ENCODE measurements at regions not wholly inside any gene's neighbourhood (a gene's known extent, or its start where the extent isn't known, plus 50 kb on each side); places are given as distances from the start of the nearest gene placed in this dataset.
A peak's percentile ranks its signal among the peaks of the same experiment; 100 is the strongest.

DNA sequence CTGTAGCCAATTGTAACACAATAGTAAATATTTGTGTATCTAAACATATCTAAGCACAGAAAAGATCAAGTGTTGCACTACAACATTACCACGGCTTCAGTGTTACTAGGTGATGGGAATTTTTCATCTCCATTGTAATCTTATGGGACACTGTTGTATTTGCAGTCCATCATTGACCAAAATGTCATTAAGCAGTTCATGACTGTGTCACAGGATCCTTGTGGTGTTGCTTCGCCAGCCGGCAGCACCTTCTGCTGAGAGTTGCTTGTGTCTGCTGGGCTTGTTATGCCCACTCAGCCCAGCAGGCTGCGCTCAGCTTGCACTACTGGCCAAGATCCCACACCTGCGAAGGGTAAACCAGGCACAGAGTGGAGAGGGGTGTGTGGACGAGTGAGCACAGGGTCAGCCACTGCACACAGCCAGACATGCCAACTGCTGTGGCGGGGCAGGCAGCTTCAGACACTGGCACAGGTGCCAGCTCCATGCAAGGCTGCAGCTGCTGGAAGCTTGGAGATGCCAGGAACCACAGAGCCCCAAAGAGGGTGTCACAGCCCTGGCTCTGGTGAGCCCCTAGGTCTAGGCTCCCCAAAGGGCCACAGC, 273.7 kb downstream of the CETN3 start:
- no peak for DNase-seq (ENCODE audit: low spot score)

DNA sequence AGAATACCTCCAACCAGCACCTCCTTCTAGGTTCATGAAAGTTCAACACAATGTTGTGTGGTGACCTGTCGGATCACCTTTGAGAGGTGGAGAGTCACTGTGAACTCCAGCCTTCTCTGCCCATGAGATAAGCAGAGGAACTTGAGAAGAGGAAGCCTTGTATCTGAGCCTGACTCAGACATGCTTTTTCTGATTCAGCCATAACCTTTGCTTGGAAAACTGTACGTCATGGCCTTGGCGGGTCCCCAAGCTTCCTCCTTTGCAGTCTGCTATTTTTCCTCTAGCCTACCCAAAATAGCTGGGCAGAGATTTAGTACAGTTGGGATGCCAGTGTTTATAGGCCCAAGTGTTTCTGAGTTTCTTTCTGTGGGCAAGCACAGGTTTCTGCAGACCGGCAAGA, 274.7 kb downstream of the CETN3 start:
- DNase-seq (ENCODE audit: low spot score): peak; percentile 89
- TF ChIP-seq, protein P1, sequence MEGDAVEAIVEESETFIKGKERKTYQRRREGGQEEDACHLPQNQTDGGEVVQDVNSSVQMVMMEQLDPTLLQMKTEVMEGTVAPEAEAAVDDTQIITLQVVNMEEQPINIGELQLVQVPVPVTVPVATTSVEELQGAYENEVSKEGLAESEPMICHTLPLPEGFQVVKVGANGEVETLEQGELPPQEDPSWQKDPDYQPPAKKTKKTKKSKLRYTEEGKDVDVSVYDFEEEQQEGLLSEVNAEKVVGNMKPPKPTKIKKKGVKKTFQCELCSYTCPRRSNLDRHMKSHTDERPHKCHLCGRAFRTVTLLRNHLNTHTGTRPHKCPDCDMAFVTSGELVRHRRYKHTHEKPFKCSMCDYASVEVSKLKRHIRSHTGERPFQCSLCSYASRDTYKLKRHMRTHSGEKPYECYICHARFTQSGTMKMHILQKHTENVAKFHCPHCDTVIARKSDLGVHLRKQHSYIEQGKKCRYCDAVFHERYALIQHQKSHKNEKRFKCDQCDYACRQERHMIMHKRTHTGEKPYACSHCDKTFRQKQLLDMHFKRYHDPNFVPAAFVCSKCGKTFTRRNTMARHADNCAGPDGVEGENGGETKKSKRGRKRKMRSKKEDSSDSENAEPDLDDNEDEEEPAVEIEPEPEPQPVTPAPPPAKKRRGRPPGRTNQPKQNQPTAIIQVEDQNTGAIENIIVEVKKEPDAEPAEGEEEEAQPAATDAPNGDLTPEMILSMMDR (IDR thresholded peaks at IDR 0.05): no peak
- Histone ChIP-seq H3K4me3 (no peak overlapping the region), H3K27ac (peak overlapping the region; percentile 74 to 84)

More for the DNA sequence above, 273.7 kb downstream of the CETN3 start:
- Histone ChIP-seq H3K27ac (peak overlapping the region; percentile 74 to 84), H3K4me3 (no peak overlapping the region)
- TF ChIP-seq, protein P1 (IDR thresholded peaks at IDR 0.05): no peak

DNA sequence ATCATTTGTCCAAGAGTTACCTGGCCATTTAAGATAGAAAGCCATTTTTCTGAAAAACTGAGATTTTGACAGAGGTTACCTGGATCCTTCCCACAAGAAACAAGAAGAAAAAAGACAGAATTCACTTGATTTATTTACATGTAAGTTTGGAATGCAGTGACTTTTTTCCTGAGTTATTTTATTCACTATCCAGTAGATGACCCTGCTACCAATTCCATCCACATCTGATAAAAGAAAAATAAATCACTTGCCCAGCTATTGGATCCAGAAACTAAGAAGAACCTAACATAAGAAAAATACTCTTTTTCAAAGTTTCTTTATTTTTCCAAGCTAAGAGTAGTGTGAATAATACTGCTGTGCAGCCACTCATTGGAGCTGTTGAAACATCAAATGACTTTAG, 275.2 kb downstream of the CETN3 start:
- no peak for DNase-seq (ENCODE audit: low spot score)
- TF ChIP-seq, protein P1 (IDR thresholded peaks at IDR 0.05): no peak
- Histone ChIP-seq H3K4me3 (no peak overlapping the region), H3K27ac (peak overlapping the region; percentile 74 to 84)

DNA sequence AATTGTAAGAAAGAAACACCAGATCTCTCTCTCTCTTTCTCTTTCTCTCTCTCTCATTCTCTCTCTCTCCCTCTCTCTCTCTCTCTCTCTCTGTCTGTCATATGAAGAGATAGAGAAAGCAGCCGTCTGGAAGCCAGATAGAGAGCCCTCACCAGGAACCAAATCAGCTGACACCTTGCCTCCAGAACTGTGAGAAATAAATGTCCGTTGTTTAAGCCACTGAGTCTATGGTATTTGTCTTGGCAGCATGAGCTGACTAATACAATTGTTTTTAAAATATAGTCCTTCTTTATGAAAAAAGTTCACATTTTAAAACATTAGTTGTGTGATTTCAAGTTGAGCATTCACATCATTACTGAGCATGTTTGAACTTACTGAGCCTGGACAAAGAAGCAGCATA, 275.6 kb downstream of the CETN3 start:
- TF ChIP-seq, protein P1 (IDR thresholded peaks at IDR 0.05): no peak
- H3K4me3 ChIP-seq: no peak overlapping the region
- peak overlapping the region; percentile 74 to 84 for H3K27ac ChIP-seq
- DNase-seq (ENCODE audit: low spot score): no peak

DNA sequence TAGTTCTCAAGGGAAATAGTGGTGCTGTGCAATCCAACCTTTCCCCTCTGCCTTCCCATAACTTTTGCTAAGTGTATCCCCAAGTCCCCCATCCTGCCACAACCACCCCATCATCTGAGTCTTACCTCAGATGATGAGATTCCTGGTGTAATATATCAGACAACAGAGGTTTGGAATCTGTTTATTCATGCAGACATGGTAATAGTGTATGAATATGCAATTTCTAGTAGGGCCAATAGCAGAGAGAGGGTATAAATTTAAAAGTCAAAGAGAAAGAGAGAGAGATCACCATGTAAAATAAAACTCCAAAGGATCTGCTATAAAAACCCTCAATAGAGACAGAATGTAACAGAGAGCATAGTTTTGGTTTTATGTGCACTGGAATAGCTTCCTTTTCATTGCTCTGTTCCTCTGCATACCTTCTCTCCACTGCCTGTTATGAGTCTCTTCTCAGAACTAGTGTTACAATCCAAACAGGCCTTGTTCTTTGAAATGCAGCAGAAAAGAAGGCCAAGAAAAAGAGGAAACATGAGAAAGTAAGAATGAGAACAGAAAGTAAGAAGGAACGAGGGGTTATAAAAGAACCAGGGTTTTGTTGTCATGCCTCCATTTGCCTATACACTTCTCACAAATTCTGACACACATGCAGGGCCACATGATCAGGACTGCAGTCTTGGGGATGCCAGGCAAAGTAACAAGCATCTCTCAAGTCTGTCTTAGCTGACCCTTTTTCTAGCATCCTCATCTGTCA, 278.0 kb downstream of the CETN3 start:
- peak overlapping the region; percentile 44 to 68 for H3K27ac ChIP-seq
- TF ChIP-seq, protein P1 (IDR thresholded peaks at IDR 0.05): no peak
- H3K4me3 ChIP-seq: no peak overlapping the region
- DNase-seq (ENCODE audit: low spot score): no peak

DNA sequence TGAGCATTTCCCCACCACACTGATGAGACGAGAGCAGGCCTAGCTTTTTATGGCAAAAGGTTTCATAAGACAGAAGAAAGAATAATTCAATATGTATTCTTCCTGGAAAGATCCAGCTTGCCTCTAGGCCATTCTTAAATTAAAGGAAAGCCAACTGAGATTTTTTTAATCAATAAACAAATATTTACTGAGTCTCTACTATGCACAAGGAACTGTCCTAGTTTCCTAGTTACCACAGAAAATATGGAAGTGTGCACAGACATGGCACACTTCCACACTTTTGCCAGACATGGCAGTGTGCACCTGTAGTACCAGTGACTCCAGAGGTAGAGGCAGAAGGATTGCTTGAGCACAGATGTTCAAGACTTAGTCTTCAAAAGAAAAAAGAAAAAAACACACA, 281.0 kb downstream of the CETN3 start:
- Histone ChIP-seq H3K27ac (no peak overlapping the region), H3K4me3 (no peak overlapping the region)
- DNase-seq (ENCODE audit: low spot score): no peak
- TF ChIP-seq, protein P1 (IDR thresholded peaks at IDR 0.05): no peak

DNA sequence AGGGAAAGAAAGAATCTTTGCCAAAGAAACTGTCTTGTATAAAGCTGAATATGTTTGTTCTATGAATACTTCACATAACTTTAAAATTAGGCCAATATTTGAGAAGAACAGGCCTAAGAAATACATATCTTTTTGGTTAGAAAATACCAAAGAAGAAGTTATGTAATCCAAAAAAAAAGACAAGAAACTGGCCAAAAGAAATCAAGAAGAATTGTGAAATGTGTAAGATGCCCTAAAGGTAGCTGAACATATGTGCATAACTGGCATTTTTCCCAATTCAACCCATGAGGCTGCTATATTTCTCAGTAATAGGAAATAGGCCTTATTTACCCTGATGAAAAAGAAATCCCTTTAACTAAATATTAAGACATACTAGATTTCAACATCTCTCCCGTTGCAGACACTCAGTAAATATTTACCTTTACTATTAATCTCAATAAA, 290.0 kb downstream of the CETN3 start:
- Histone ChIP-seq H3K4me3 (no peak overlapping the region), H3K27ac (no peak overlapping the region)
- TF ChIP-seq, protein P1 (IDR thresholded peaks at IDR 0.05): no peak
- no peak for DNase-seq (ENCODE audit: low spot score)
